GM12874 (cell line): ENCODE measurements at regions not wholly inside any gene's neighbourhood (a gene's known extent, or its start where the extent isn't known, plus 50 kb on each side); places are given as distances from the start of the nearest gene placed in this dataset.

ENCODE experiments used
- CTCF ChIP-seq: IDR thresholded peaks from 2 replicates; pipeline ENCODE4 v1.5.1; 2011; ENCODE audit warnings: low read depth, mild to moderate bottlenecking, control low read depth, low read length, moderate library complexity; ENCODE audit not compliant: insufficient read depth

GRCh38 chr20:52497731-52498130 lies 306.2 kb upstream of the ZFP64 start:
- TF ChIP-seq CTCF: no peak

- no peak for TF ChIP-seq CTCF
These were observed 304.6 kb upstream of the ZFP64 start for GRCh38 chr20:52496191-52496590.

- TF ChIP-seq CTCF: no peak
These were observed 302.7 kb upstream of the ZFP64 start for GRCh38 chr20:52494244-52494643.

GRCh38 chr20:52493171-52493721 lies 301.7 kb upstream of the ZFP64 start:
- no peak for TF ChIP-seq CTCF

- no peak for TF ChIP-seq CTCF
These were observed 299.3 kb upstream of the ZFP64 start for GRCh38 chr20:52490711-52491430.

- TF ChIP-seq CTCF: no peak
These were observed 292.9 kb upstream of the ZFP64 start for GRCh38 chr20:52484438-52484837.

GRCh38 chr20:52483382-52483781 lies 291.8 kb upstream of the ZFP64 start:
- TF ChIP-seq CTCF: no peak
